Activated CD8-positive, alpha-beta T cell treated with anti-CD3 and anti-CD28 coated beads for 36 hours (primary cell): ENCODE measurements at regions not wholly inside any gene's neighbourhood (a gene's known extent, or its start where the extent isn't known, plus 50 kb on each side); places are given as distances from the start of the nearest gene placed in this dataset.
A peak's percentile ranks its signal among the peaks of the same experiment; 100 is the strongest.

Experiments
- ATAC-seq: fragments of 200-7000 bp; cut with Tn5 transposase; one replicate; pipeline ENCODE4 v1.10.0; 2021; ENCODE audit warnings: mild to moderate bottlenecking, moderate library complexity
- CTCF ChIA-PET: fragments of 350-600 bp; sonication (Branson Sonifier 250); formaldehyde crosslinking; loops from one replicate; lab custom pipeline; 2021; ENCODE audit warnings: antibody characterized with exemption; lab: Charles Lee
- POLR2A ChIA-PET: fragments of 350-600 bp; sonication (Branson Sonifier 250); formaldehyde crosslinking; loops from one replicate; lab custom pipeline; 2021; ENCODE audit warnings: antibody characterized with exemption; lab: Charles Lee
- DNase-seq: peaks from one replicate; pipeline ENCODE4 v3.0.0-alpha.2; 2020
- H3K27ac Mint-ChIP-seq: one replicate; pipeline ENCODE4 v1.8.0; 2021; ENCODE audit warnings: mild to moderate bottlenecking, mixed read lengths
- H3K27me3 Mint-ChIP-seq: one replicate; pipeline ENCODE4 v1.8.0; 2021; ENCODE audit warnings: mixed read lengths
- H3K36me3 Mint-ChIP-seq: one replicate; pipeline ENCODE4 v1.8.0; 2021; ENCODE audit warnings: low read depth, mixed read lengths
- H3K4me1 Mint-ChIP-seq: one replicate; pipeline ENCODE4 v1.8.0; 2021; ENCODE audit warnings: low read depth, mixed read lengths
- H3K4me3 Mint-ChIP-seq: one replicate; pipeline ENCODE4 v1.8.0; 2021; ENCODE audit warnings: mild to moderate bottlenecking, moderate library complexity, mixed read lengths
- H3K9me3 Mint-ChIP-seq: one replicate; pipeline ENCODE4 v1.8.0; 2021; ENCODE audit warnings: mixed read lengths
- CTCF ChIP-seq: fragments of 200-600 bp; IDR thresholded peaks from one replicate; pipeline ENCODE4 v1.8.0; 2022; ENCODE audit warnings: antibody characterized with exemption, mild to moderate bottlenecking
- intact Hi-C: fragments of 100-400 bp; cut with micrococcal nuclease; formaldehyde crosslinking; loops from one replicate; pipeline ENCODE4 v1.10.0; 2022

- ATAC-seq (no peak), DNase-seq (no peak)
- intact Hi-C loops, result no loop called here
- no peaks in the 10 kb centered on the region for H3K27me3 Mint-ChIP-seq
- no peak overlapping the region for H3K4me3 Mint-ChIP-seq
- H3K36me3 Mint-ChIP-seq, result no peaks in the 10 kb centered on the region
- H3K9me3 Mint-ChIP-seq, result peaks cover 3% of the 10 kb centered on the region
- POLR2A ChIA-PET, result interaction anchor here (0.6 kb wide), 1 partner anchor 407 kb away, joined by 3 read pairs; no protein-coding TSS in a partner anchor
- no peak for TF ChIP-seq CTCF
- no peak overlapping the region for H3K27ac Mint-ChIP-seq
- CTCF ChIA-PET, result no interaction called here
- H3K4me1 Mint-ChIP-seq, result no peaks in the 10 kb centered on the region
Observed at GRCh38 chr9:74220327-74220726, 276.8 kb upstream of the RORB start.

GRCh38 chr9:74236857-74237256, 260.3 kb upstream of the RORB start:
- intact Hi-C loops, result no loop called here
- Mint-ChIP-seq H3K27ac (no peak overlapping the region), H3K27me3 (no peaks in the 10 kb centered on the region), H3K9me3 (peaks cover 16% of the 10 kb centered on the region), H3K4me1 (no peaks in the 10 kb centered on the region), H3K36me3 (no peaks in the 10 kb centered on the region), H3K4me3 (no peak overlapping the region)
- POLR2A ChIA-PET, result no interaction called here
- no peak for TF ChIP-seq CTCF
- DNase-seq (no peak), ATAC-seq (no peak)
- CTCF ChIA-PET, result no interaction called here

GRCh38 chr9:74245866-74246497, 251.2 kb upstream of the RORB start:
- peak overlapping the region; percentile 85 for H3K27ac Mint-ChIP-seq
- ATAC-seq (peak; percentile 87), DNase-seq (no peak)
- no peak for TF ChIP-seq CTCF
- no peak overlapping the region for H3K4me3 Mint-ChIP-seq
- no peaks in the 10 kb centered on the region for H3K27me3 Mint-ChIP-seq
- CTCF ChIA-PET, result interaction anchor here (0.8 kb wide), 1 partner anchor 530 kb away, joined by 3 read pairs; no protein-coding TSS in a partner anchor
- peaks cover 9% of the 10 kb centered on the region for H3K9me3 Mint-ChIP-seq
- POLR2A ChIA-PET, result interaction anchor here (0.6 kb wide), 1 partner anchor 418 kb away, joined by 3 read pairs; no protein-coding TSS in a partner anchor
- no peaks in the 10 kb centered on the region for H3K36me3 Mint-ChIP-seq
- intact Hi-C loops, result no loop called here
- peaks cover 11% of the 10 kb centered on the region for H3K4me1 Mint-ChIP-seq

- no peak for DNase-seq
- no peak for TF ChIP-seq CTCF
- intact Hi-C loops, result no loop called here
- Mint-ChIP-seq H3K9me3 (no peaks in the 10 kb centered on the region), H3K27ac (no peak overlapping the region), H3K4me3 (no peak overlapping the region), H3K27me3 (no peaks in the 10 kb centered on the region), H3K36me3 (no peaks in the 10 kb centered on the region), H3K4me1 (no peaks in the 10 kb centered on the region)
- ChIA-PET POLR2A (no interaction called here), CTCF (no interaction called here)
- ATAC-seq, result no peak
Observed at GRCh38 chr9:74255489-74255984, 241.6 kb upstream of the RORB start.

- no peak for DNase-seq
- Mint-ChIP-seq H3K4me3 (no peak overlapping the region), H3K36me3 (no peaks in the 10 kb centered on the region), H3K27me3 (no peaks in the 10 kb centered on the region), H3K9me3 (no peaks in the 10 kb centered on the region), H3K27ac (peak overlapping the region; percentile 57), H3K4me1 (peaks cover 14% of the 10 kb centered on the region)
- intact Hi-C loops, result no loop called here
- ChIA-PET CTCF (no interaction called here), POLR2A (no interaction called here)
- TF ChIP-seq CTCF, result no peak
- no peak for ATAC-seq
Observed at GRCh38 chr9:74275872-74276508, 221.1 kb upstream of the RORB start.
